ENCODE measurements at regions not wholly inside any gene's neighbourhood (a gene's known extent, or its start where the extent isn't known, plus 50 kb on each side); places are given as distances from the start of the nearest gene placed in this dataset.
"Not testable (repeated sequence)": the region's sequence is repeated elsewhere in the genome, so short reads cannot be mapped to it uniquely, and the experiment has no call there.

DNA sequence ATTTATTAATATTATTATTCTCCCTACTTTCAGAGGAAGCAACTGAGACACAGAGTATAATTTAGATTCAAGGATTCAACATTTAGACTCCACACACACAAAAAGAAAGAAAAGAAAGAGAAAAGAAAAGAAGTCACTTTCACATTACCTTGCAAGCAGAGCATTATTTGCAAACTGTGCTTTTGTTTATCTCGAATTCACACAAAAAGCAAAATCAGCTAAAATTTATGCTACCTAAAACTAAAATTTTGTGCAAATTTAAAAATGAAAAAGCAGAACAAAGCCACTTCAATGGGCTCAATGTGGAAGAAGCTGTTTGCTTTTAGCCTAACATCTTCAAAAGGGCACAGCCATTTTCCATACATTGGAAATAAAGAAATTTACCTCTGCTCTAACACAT is 1282.7 kb upstream of the GYPC start:
- no peak for DNase-seq

DNA sequence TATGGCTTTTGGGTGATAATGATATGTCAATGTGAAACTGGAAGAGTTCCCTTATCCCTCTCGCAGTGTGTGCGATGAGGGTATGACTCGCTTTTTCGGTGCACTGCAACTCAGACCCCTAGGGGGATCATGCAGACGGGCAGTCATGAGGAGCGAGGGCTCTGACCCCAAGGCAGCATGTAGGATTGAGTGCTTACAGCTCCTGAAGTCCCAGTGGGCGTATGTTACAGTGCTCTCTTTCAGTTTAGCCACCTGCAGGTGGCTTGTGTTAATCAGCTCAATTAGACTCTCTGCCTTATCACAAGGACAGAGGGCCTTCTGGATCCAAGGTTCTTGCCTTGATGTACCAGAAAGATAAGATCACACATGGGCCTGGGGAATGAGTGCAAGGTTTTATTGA is 1269.9 kb upstream of the GYPC start:
- no peak for DNase-seq

- DNase-seq = no peak
Measured at GRCh38 chr2:125397535-125398251, 1258.3 kb upstream of the GYPC start.

GRCh38 chr2:125398738-125399524 is 1257.0 kb upstream of the GYPC start:
- no peak for DNase-seq

DNA sequence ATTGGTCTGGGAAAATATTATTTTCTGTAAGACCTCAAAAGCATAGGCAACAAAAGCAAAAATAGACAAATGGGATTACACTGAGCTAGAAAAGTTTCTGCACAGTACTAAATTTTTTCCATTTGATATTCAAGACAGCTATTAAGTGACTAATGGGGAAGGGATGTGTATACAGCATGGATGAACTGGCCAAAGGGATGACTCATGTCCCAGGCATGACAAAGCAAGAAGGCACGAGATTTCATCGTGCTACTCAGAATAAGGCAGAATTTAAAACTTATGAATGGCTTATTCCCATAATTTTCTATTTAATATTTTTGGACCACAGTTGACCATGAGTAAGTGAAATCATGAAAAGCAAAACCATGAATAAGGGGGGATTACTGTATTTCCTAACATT is 1250.1 kb upstream of the GYPC start:
- no peak for DNase-seq

GRCh38 chr2:125408874-125409538 is 1247.0 kb upstream of the GYPC start:
- no peak for DNase-seq

- DNase-seq = no peak
Measured at GRCh38 chr2:125418483-125418882, 1237.5 kb upstream of the GYPC start.

DNA sequence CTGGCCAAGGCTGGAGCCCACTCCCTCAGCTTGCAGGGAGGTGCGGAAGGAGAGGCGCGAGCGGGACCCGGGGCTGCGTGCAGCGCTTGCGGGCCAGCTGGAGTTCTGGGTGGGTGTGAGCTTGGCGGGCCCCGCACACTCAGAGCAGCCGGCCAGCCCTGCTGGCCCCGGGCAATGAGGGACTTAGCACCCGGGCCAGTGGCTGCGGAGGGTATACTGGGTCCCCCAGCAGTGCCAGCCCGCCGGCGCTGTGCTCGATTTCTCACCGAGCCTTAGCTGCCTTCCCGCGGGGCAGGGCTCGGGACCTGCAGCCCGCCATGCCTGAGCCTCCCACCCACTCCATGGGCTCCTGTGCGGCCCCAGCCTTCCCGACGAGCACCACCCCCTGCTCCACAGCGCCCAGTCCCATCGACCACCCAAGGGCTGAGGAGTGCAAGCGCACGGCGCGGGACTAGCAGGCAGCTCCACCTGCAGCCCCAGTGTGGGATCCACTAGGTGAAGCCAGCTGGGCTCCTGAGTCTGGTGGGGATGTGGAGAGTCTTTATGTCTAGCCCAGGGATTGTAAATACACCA is 1233.7 kb upstream of the GYPC start:
- DNase-seq = not testable (repeated sequence)

DNA sequence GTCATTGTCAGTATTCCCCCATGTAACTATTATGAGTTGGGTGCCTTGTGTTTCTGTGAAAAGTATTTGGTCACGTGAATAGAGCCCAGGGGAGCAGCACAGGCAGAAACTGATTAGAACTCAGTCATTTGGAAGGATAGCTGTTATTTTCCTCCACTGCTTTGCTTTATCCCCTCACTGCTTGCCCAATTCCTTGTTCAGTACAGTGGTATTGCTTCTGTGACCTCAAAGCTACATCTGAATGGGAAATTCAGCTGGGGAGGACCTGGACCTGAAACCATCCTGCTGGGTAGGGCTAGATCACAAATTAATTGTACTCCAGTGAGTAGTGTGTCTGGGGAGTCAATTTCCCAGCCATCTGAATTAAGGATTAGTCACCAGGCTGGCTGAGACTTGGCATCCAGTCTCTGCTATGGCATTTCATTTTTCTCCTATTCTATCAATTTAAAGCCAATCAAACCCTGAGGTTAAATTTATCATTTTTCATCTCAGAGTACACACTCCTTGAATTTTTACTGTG is 1231.6 kb upstream of the GYPC start:
- no peak for DNase-seq

DNA sequence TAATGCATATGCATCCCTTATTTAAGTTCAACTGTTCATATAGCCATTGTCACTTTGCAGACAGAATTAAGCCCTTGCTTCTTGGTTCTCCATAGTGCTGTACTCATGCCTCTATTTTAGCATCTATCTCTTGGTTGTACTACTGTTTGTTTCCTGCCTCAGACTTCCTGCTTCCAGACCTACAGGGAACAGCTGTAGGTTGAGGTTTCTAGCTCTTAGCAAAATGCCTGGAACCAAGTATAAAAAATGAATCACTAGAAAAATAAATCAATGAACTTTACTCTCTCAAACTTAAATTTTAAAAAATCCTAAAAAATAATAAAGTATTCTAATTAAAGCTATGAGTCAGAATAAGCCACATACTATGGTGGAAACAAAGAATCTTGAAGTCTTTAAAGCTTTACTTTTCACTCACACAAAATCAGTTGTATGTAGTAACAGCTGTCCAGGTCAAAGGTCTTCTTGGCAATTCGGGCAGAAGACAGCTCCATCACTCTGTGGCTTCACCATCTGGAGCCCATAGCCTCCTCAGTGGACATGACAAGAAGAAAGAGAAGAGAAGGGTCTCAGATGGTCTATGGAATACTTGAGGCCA is 1228.1 kb upstream of the GYPC start:
- no peak for DNase-seq

GRCh38 chr2:125444106-125444505 is 1211.9 kb upstream of the GYPC start:
- DNase-seq = no peak

DNA sequence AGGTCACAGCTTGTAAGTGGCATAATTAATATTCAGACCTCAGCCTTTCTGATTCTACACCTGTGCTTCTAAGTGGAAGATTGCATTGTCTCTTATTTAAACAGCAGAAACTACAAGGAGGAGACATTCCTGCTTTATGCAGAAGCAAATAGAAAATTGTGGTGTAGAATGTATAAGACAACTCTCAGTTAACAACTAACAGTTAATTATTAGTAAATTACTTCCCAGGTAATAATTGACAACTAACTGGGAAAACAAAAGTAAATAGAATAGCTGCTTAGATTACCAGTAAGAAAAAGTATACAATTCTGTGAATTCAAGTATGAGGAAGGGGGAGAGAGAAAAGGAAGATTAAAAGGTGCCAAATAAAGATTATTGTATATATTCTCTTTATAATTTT is 1210.5 kb upstream of the GYPC start:
- no peak for DNase-seq

- DNase-seq = no peak
Measured at GRCh38 chr2:125450092-125450491, 1205.9 kb upstream of the GYPC start.

DNA sequence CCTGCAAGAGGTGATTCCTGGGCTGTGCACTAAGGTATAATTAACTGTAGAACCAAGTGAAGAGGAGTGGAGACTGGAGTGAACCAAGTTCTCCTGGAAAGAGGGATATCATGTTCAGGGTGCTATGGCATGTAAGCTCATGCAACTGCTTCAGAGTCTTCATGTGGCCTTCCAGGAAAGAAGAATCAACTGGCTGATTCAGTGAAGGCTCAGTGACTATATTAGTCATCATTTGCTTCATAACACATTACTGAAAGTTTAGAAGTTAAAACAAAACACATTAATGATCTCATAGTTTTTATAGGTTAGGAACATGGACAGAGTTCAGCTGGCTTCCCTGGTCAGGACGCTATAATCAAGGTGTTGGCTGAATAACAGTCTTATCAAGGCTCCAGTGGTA is 1200.8 kb upstream of the GYPC start:
- no peak for DNase-seq

DNA sequence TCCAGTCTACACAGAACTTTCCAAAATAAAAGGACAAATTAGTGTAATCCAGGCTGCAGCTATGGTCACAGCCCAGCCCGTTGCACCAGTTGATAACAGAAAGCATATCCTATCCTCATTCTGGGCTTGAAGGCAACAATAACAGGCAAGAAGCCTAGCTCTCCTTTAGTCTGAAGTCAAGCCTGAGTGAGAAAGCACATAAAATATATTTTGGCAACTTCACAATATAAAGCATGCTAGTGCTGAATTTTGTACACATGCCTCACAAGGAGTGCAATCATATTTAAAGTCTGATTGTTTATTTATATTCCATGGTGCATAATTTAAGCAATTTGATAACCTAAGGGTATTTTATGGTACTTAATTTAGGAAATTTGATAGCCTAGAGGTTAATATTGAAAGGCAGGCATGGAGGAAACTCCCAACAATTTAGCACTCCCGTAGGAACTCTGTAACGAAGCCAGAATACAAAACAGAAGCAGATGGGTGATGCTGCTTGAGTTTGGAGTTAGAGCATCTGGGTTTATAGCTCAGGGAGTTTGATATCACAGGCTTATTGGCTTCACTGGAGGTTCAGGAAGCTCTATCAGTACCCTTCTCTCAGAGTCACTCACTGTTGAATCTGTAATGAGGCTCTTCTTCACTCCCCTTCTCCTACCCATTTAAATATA is 1199.1 kb upstream of the GYPC start:
- no peak for DNase-seq

DNA sequence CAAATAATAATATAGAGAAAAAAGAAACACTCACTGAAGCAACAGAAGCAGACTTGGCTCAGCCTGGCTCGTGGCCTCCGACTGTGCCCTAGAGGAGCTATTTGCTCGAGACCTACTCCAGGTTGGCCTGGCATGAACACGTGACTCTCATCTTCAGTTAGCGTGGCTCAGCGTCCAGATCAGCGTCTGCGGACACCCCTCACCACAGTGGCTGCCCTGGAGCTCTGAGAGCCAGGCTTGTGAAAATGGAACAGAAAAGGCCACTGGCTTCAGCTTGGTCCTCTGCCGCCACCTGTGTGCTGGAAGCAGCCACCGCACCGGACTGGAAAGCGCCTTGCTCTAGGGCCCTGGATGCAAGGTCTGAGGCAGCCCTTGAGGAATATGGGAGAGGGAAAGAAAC is 1184.0 kb upstream of the GYPC start:
- DNase-seq = no peak

GRCh38 chr2:125479143-125479636 is 1176.8 kb upstream of the GYPC start:
- no peak for DNase-seq

DNA sequence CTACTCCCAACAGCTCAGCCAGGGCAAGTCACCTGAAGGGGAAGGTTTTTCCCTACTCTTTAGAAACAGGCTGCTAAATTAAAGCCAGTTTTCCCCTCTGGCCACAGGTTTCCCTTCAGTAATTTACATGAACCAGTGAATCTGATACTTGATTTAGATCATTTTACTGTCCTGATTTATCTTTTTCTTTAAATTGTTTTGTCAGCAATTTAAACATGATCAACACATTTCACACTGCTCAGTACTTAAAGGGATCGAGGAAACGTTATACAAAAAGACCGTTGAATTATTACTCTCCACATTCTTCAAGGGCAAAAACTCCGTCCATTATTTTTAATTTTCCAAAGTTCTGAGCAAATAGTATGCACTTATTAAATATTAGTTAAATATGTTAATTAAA is 1165.7 kb upstream of the GYPC start:
- no peak for DNase-seq

DNA sequence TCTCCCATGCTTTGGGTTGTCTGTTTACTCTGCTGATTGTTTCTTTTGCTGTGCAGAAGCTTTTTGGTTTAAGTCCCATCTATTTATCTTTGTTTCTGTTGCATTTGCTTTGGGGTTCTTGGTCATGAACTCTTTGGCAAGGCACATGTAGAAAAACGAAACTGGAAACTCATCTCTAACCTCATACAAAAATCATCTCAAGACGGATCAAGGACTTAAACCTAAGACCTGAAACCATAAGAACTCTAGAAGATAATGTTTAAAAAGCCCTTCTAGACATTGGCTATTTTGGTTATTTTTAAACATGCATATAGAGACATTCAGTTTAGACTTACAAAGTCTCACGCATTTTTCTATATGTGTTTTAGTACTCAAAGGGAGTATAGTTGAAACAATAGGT is 1164.3 kb upstream of the GYPC start:
- no peak for DNase-seq

GRCh38 chr2:125512313-125512712 is 1143.6 kb upstream of the GYPC start:
- DNase-seq = no peak

GRCh38 chr2:125516496-125517109 is 1139.4 kb upstream of the GYPC start:
- DNase-seq = no peak

- DNase-seq = no peak
Measured at GRCh38 chr2:125526093-125526492, 1129.9 kb upstream of the GYPC start.

Measured in stimulated activated naive CD4-positive, alpha-beta T cell (primary cell).